ENCODE measurements at regions not wholly inside any gene's neighbourhood (a gene's known extent, or its start where the extent isn't known, plus 50 kb on each side); places are given as distances from the start of the nearest gene placed in this dataset.

- DNase-seq, result no peak
These were observed 267.3 kb downstream of the NR2F1-AS1 start for GRCh38 chr5:93313672-93314071.

DNA sequence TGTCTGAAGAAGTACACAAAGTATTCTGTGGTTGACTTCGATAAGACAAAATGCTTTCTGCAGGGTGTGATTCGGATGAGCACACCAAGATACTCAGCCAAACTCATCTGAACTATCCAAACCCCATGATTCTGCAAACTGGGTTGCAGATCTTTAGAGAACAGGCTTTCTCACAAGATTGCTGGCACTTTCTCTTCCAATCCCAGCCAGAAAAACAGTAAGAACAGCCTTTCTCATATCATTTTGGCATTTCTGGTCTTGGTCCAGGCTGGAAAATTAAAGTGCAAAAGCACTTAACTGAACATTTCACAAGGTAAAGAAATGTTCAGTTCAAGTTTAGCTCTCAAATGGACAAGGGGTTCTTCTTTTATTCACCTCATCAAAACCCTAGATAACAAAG is 269.1 kb downstream of the NR2F1-AS1 start:
- DNase-seq, result no peak

GRCh38 chr5:93307557-93307956 is 273.5 kb downstream of the NR2F1-AS1 start:
- DNase-seq, result no peak

GRCh38 chr5:93305984-93306383 is 275.0 kb downstream of the NR2F1-AS1 start:
- no peak for DNase-seq

DNA sequence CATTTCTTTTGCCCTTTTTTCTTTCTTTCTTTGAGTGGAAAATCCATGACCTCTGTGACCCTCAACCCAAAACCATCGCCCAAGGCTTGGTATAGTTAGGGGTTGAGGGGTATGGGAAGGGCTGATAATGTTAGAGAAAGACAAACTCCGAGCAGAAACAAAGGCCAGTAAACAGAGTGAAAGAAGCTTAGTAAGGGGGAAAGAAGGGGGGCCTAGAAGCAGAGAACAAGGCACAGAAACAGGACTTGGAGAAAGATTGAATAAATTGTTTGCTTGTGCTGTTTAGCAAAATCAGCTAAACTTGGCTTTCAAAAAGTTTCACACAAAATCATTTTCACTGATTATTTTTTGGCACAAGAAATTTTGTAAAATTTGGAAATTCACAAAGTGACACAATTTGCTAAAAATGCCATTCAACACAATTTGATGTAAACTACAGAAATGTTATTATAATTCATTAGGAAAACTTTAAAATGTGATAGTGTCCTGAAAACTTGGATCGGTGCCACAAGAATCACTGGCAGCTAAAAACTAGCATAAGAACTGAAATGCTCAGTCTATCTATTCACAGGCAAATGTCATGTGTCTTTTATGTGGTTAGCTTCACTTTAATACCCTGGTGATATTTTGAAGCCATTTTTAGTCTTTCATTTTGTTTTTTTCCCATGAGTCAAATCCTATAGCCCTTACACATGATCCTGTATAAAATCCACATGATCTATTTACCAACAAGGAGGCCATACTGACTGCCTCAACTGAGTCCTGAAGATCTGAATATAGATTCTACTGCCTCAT is 276.4 kb downstream of the NR2F1-AS1 start:
- no peak for DNase-seq

DNA sequence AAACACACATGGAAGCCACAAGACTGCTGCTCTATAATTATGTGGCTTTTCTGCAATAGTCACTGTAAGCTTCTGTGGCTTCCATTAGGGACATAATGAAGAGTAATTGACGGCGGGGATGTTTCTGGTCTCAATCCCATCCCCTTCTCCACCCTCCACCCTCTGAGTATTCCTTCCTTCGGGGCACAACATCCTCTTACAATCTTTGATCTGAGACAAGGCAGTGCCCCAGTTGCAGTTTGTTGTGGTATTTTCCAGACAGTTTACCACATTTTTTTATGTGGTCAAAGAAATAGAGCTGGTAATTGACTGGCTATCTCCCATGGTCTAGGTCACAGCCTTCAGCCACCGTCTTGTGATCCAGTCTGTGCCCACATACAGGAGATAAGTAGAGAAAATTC is 277.7 kb downstream of the NR2F1-AS1 start:
- no peak for DNase-seq

DNA sequence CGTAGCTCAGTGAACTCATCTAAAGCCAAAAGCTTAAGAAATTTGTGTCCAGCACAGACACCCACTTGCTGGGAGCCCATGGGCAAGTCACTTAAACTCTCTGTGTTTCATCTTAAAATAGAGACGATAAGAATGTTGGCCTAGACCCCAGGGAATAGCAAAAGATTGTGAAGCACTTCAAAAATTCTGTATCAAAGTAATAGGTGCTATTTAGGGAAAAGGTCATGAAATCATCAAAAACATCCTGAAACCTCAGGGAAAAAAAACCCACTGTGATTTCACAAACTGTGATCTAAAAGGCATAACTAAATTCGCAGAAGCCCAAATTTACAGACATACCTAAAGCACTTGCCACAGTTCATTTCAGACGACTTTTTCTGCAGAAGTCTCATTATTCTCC is 278.3 kb downstream of the NR2F1-AS1 start:
- DNase-seq, result no peak

GRCh38 chr5:93300945-93301344 is 280.1 kb downstream of the NR2F1-AS1 start:
- no peak for DNase-seq

- DNase-seq, result no peak
These were observed 280.6 kb downstream of the NR2F1-AS1 start for GRCh38 chr5:93300309-93300923.

- DNase-seq, result no peak
These were observed 281.2 kb downstream of the NR2F1-AS1 start for GRCh38 chr5:93299681-93300308.

DNA sequence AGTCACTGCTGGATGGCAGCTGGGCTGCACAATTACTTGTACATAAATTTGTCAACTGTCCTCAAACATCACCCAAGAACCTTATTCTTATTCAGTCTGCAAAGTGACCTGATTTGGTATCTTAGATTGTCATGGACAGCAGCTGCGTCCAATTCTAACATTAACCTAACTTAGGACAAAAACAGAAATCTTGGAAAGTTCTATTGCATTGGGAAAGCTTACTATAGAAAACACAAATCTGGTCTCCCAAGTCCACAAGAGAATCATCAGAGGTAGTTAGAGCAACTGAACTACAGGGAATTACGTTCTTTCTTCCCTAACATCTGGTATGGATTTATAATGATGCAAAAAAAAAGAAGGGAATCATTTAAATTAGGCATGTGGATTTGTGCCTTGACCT is 283.9 kb downstream of the NR2F1-AS1 start:
- DNase-seq, result no peak

DNA sequence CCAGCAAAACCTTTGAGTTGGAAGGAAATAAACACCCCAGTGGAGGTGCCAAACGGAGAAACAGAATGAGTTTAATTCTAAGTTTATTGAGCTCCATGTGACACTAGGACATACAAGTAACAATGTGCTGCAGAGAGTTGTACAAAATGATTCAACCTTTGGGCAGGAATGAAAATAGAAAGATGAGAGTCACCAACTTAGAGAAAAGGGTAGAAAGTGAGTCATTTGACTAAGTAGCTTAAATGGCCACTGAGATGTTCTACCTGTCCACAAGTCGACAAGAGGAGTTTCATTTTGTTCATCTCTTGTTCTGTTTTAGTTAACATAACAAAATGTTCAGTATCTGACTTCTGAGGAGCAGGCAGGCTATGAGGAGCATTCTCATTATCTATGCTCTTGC is 284.7 kb downstream of the NR2F1-AS1 start:
- DNase-seq, result no peak

DNA sequence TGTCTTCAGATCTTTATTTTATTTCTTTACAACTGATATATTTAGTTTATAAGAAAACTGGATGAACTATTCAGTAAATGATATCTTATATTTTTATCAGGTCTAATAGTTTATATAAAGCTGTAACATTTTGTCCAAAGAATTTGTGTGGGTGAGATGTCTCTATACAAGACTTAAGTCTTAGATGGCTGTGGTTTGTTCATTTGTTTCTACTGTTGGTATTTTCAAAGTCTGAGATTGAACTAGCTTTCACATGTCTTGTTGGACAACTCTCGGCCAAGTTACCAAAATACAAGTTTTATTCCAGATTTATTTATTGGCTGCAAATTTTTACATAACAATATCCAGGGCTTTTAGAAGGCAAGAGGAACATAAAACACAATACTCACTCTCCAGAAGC is 286.0 kb downstream of the NR2F1-AS1 start:
- no peak for DNase-seq

DNA sequence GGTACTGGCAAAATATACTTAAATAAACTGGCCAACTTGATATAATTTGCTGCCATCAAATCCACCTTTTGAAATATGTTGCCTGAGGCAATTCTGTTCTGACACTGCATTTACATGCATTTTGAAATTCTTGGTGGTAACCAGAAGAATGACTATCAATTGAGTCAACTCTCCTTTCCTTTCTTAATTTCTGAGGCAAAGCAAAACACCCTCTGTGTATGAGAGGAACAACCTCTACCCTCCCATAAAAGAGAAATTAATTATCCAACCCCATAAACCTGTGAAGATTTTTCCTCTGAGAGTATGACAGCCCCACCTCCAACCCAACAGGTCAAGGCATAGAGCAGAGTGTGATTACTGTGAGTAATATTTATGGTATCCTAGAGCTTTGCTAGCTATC is 286.8 kb downstream of the NR2F1-AS1 start:
- no peak for DNase-seq

GRCh38 chr5:93289942-93290341 is 291.1 kb downstream of the NR2F1-AS1 start:
- DNase-seq, result no peak

- no peak for DNase-seq
These were observed 295.6 kb downstream of the NR2F1-AS1 start for GRCh38 chr5:93285461-93285860.

GRCh38 chr5:93281980-93282772 is 298.8 kb downstream of the NR2F1-AS1 start:
- no peak for DNase-seq

DNA sequence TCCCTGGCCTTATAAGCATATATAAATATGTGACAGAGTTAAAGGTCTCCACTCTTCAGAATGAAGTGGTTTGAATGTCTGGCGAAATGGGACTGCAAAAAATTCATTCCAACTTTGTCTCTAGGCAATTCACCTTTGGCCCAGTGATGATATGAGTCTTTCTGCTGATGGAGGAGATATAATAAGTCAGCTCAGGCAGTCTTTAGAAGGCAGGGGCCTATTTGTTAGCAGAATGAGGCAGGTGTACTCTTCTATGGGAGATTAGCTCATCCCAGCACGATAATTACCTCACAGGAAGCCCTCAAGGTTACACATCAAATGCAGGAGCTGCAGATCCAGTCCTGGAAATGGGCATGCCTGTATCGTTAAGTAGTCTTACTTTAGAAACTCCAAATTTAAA is 300.5 kb downstream of the NR2F1-AS1 start:
- no peak for DNase-seq

DNA sequence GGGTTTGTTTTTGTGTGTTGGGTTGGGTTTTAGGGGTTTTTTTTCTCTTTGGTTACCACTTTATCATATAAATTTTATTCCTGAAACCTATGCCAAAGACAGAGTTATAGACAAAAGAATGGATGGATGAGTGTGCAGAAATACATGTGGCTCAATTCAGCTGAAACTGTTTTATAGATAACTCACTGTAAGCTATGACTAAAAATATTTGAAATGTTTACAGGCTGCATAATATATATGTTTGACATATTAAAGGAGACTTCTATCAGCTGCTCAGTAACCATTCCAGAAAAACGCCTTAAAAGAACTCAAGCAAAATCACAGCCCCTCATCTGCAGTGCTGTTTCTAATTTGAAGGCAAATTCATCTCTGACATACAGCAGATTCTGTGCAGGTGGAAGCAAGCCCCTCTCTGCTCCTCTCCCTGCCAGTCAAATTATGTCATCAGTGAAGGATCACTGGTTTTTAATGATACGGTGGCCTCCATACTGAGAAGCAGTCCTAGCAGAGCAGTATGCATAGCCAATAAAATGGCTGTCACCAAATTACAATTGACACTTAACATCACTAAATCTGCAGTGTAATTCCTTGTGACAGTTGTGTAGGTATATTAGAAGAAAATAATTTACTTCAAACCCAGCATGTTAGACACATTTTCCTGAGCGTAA is 301.6 kb downstream of the NR2F1-AS1 start:
- no peak for DNase-seq

DNA sequence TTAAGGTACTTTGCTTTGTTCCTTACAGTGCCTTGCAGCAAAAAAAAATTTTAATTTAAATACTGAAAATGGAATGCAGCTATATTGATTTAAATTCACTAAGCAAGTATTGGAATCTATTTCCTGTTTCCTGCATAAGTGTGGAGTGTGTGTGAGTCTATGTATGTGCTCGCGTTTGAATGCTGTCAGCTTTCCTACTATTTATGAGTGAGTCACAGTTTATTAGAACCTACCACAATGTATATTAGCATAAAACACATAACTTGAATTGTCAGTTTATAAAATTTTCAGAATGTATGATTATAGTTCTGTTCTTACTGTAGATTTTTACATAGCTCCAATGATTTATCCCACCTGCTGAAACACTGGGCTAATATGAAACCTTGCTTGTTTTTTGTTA is 302.1 kb downstream of the NR2F1-AS1 start:
- no peak for DNase-seq

DNA sequence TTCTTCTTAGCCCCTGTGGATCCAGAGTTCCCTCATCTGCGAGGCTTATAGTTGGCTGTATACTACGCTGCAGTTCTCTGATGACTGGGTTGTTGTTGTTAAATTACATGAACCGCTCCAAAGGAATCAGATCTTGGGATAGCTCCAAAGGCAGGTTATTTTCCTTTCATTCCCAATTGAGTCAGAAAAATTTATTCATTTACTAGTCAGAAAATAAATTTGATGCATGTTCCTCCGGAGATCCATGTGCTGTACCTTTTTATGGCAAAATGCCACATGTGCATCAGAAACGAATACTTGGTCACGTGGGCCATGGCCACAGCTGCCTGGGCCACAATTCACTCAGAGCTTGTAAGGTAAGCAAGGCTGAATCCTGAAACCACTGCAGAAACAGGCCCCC is 304.0 kb downstream of the NR2F1-AS1 start:
- DNase-seq, result no peak

DNA sequence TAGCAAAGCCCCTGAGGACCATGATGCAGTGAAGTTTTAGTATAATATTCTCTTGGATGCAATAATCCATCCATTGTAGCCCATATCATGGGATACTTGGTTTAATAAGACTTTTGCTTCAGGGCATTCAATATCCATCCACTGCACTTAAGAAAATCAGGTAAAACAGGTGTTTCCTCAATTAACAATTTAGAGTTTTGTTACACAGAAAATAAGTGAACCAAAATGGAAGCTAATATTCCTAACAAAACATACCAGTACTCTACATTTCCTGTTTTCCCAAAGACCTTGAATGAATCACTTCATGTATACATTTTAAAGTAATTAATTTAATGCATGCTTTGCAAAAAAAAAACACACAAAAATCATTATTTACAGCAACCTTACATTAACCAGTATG is 305.6 kb downstream of the NR2F1-AS1 start:
- DNase-seq, result no peak

DNA sequence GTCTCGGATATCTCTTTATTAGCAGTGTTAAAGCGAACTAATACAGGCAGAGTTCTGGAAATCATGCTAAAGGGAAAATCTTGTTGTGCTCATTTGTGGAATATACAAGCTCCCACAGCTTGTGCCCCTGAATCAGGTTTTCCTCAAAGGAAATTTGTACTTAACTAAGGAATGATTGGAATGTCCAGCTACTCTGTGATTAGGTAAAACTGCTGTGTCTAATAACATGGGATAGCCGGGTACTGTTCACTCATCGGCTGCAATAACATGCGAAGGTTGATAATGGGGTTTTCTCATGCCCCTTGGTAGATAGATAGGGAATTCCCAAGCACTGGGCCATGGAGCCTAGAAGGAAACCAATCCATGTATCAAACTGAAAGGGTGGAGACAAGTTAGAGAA is 306.7 kb downstream of the NR2F1-AS1 start:
- DNase-seq, result no peak
